Gastrocnemius medialis (tissue), 4 donors: ENCODE measurements at regions not wholly inside any gene's neighbourhood (a gene's known extent, or its start where the extent isn't known, plus 50 kb on each side); places are given as distances from the start of the nearest gene placed in this dataset.

ENCODE experiments used
- ATAC-seq, 2 donors: fragments of 150-250 bp; one replicate each; pipeline ENCODE4 v1.9.1; 2016
- DNase-seq, 2 donors: peaks; one replicate each; pipeline ENCODE4 v3.0.0-alpha.2; 2019
- H3K27ac ChIP-seq, 4 donors: fragments of 200-600 bp; sonication (generic); 1 replicate in 1 of 4; 2 replicates in 3 of 4; pipeline ENCODE4 v1.5.1; 2016 to 2018; ENCODE audit warnings: mild to moderate bottlenecking in 2 of 4, moderate library complexity in 1 of 4
- H3K27me3 ChIP-seq, 3 donors: fragments of 200-600 bp; sonication (generic) in 2 of 3; 1 replicate in 1 of 3; 2 replicates in 2 of 3; pipeline versions ENCODE4 v1.5.1 to v1.6.0; 2016 to 2019; ENCODE audit warnings: mild to moderate bottlenecking in 1 of 3, moderate library complexity in 1 of 3
- H3K36me3 ChIP-seq, 2 donors: fragments of 200-600 bp; sonication (generic) in 1 of 2; one replicate each; pipeline ENCODE4 v1.5.1; 2017 to 2018
- H3K4me1 ChIP-seq, 2 donors: fragments of 200-600 bp; sonication (generic) in 1 of 2; one replicate each; pipeline ENCODE4 v1.5.1; 2016 to 2017; ENCODE audit warnings: mild to moderate bottlenecking in 2 of 2
- H3K4me3 ChIP-seq, 4 donors: fragments of 200-600 bp; sonication (generic) in 3 of 4; 1 replicate in 1 of 4; 2 replicates in 3 of 4; pipeline ENCODE4 v1.5.1; 2016 to 2019; ENCODE audit warnings: mild to moderate bottlenecking in 2 of 4
- H3K9me3 ChIP-seq, 3 donors: fragments of 200-600 bp; sonication (generic) in 2 of 3; 1 replicate in 1 of 3; 2 replicates in 2 of 3; pipeline ENCODE4 v1.5.1; 2016 to 2019
- CTCF ChIP-seq, 5 experiments: fragments of 450-650 bp in 3 of 5; fragments of 200-600 bp in 2 of 5; sonication (generic) in 2 of 5; IDR thresholded peaks in 4 of 5; conservative IDR thresholded peaks in 1 of 5; 1 replicate in 4 of 5; 2 replicates in 1 of 5; pipeline ENCODE4 v1.5.1; 2016 to 2019; ENCODE audit warnings: antibody characterized with exemption in 5 of 5, mild to moderate bottlenecking in 3 of 5, moderate library complexity in 3 of 5
- POLR2A ChIP-seq, 2 donors: fragments of 450-650 bp; IDR thresholded peaks; one replicate each; pipeline ENCODE4 v1.6.1; 2017; ENCODE audit warnings: antibody characterized with exemption in 2 of 2, mild to moderate bottlenecking in 2 of 2, moderate library complexity in 2 of 2
- in situ Hi-C, 4 donors: fragments of 200-750 bp; cut with MboI; loops; one replicate each; pipeline versions ENCODE4 v1.15.0 to v1.8.0; 2017; ENCODE audit warnings: low sequenced_read_pairs in 4 of 4
- intact Hi-C: fragments of 100-400 bp; cut with DNase I; formaldehyde crosslinking; loops from one replicate; pipeline ENCODE4 v1.15.1; 2023; ENCODE audit warnings: low total_unique reads

- no peaks in the 10 kb centered on the region for H3K9me3 ChIP-seq
- no peak for TF ChIP-seq CTCF (IDR thresholded peaks at IDR 0.05 in 4 of 5, conservative IDR thresholded peaks at IDR 0.05 in 1 of 5)
- DNase-seq (no peak), ATAC-seq (no peak)
- H3K4me3 ChIP-seq = no peak overlapping the region
- H3K27ac ChIP-seq = no peak overlapping the region
- intact Hi-C loops = loop anchor here (10.0 kb wide), 1 partner anchor 788 kb away; no protein-coding TSS in a partner anchor
- H3K36me3 ChIP-seq = no peaks in the 10 kb centered on the region
- in situ Hi-C loops = loop anchor here in 3 of 4 donors (5.0 kb wide), 1 partner anchor 336 kb away; no protein-coding TSS in a partner anchor
- H3K4me1 ChIP-seq = peaks cover 0 to 9% of the 10 kb centered on the region in 2 donors
- H3K27me3 ChIP-seq = no peaks in the 10 kb centered on the region
Observed at GRCh38 chr11:19566583-19567379, 145.9 kb upstream of the NAV2 start.

GRCh38 chr11:19565639-19566038, 147.0 kb upstream of the NAV2 start:
- DNase-seq (no peak), ATAC-seq (no peak)
- H3K36me3 ChIP-seq = no peaks in the 10 kb centered on the region
- intact Hi-C loops = loop anchor here (10.0 kb wide), 1 partner anchor 789 kb away; no protein-coding TSS in a partner anchor
- H3K27ac ChIP-seq = no peak overlapping the region
- peaks cover 0 to 9% of the 10 kb centered on the region in 2 donors for H3K4me1 ChIP-seq
- TF ChIP-seq POLR2A (IDR thresholded peaks at IDR 0.05) (no peak), CTCF (IDR thresholded peaks at IDR 0.05 in 4 of 5, conservative IDR thresholded peaks at IDR 0.05 in 1 of 5) (no peak)
- no peaks in the 10 kb centered on the region for H3K9me3 ChIP-seq
- H3K27me3 ChIP-seq = no peaks in the 10 kb centered on the region
- in situ Hi-C loops = loop anchor here in 3 of 4 donors (5.0 kb wide), 1 partner anchor 337 kb away; no protein-coding TSS in a partner anchor
- no peak overlapping the region for H3K4me3 ChIP-seq

- Histone ChIP-seq H3K36me3 (no peaks in the 10 kb centered on the region), H3K9me3 (no peaks in the 10 kb centered on the region), H3K4me3 (no peak overlapping the region), H3K27ac (no peak overlapping the region), H3K4me1 (peaks cover 0 to 9% of the 10 kb centered on the region in 2 donors), H3K27me3 (no peaks in the 10 kb centered on the region)
- DNase-seq = no peak
- intact Hi-C loops = loop anchor here (10.0 kb wide), 1 partner anchor 793 kb away; no protein-coding TSS in a partner anchor
- in situ Hi-C loops = loop anchor here (5.0 kb wide), 2 partner anchors 175 to 340 kb away; no protein-coding TSS in a partner anchor
- TF ChIP-seq POLR2A (IDR thresholded peaks at IDR 0.05) (no peak), CTCF (IDR thresholded peaks at IDR 0.05 in 4 of 5, conservative IDR thresholded peaks at IDR 0.05 in 1 of 5) (no peak)
- no peak for ATAC-seq
Observed at GRCh38 chr11:19562156-19562555, 150.5 kb upstream of the NAV2 start.

GRCh38 chr11:19561011-19561410, 151.6 kb upstream of the NAV2 start:
- ATAC-seq = no peak
- in situ Hi-C loops = loop anchor here (5.0 kb wide), 2 partner anchors 176 to 341 kb away; no protein-coding TSS in a partner anchor
- DNase-seq = no peak

More at GRCh38 chr11:19561011-19561410, 151.6 kb upstream of the NAV2 start:
- H3K36me3 ChIP-seq = no peaks in the 10 kb centered on the region
- no peaks in the 10 kb centered on the region for H3K9me3 ChIP-seq
- no peak overlapping the region for H3K27ac ChIP-seq
- no peak overlapping the region for H3K4me3 ChIP-seq
- intact Hi-C loops = loop anchor here (10.0 kb wide), 1 partner anchor 794 kb away; no protein-coding TSS in a partner anchor
- TF ChIP-seq POLR2A (IDR thresholded peaks at IDR 0.05) (no peak), CTCF (IDR thresholded peaks at IDR 0.05 in 4 of 5, conservative IDR thresholded peaks at IDR 0.05 in 1 of 5) (no peak)
- no peaks in the 10 kb centered on the region for H3K27me3 ChIP-seq
- peaks cover 0 to 9% of the 10 kb centered on the region in 2 donors for H3K4me1 ChIP-seq
